Epithelial cell of esophagus (primary cell): ENCODE measurements at regions not wholly inside any gene's neighbourhood (a gene's known extent, or its start where the extent isn't known, plus 50 kb on each side); places are given as distances from the start of the nearest gene placed in this dataset.

ENCODE experiments used
- DNase-seq: peaks from one replicate; pipeline ENCODE4 v3.0.0; 2010; ENCODE audit warnings: low read depth
- H3K4me3 ChIP-seq: 2 replicates; pipeline ENCODE4 v1.5.1; 2011; ENCODE audit warnings: mild to moderate bottlenecking, low read length, control low read depth
- CTCF ChIP-seq: IDR thresholded peaks from 2 replicates; pipeline ENCODE4 v1.5.1; 2011; ENCODE audit warnings: low read depth, mild to moderate bottlenecking, low read length, control low read depth, inconsistent platforms; ENCODE audit not compliant: insufficient read depth; ENCODE audit errors: missing control alignments

- TF ChIP-seq CTCF = no peak
- no peak overlapping the region for H3K4me3 ChIP-seq
- no peak for DNase-seq
These were observed 311.5 kb downstream of the RFC3 start for GRCh38 chr13:34129436-34129835.

GRCh38 chr13:34137200-34137599 is 319.3 kb downstream of the RFC3 start:
- no peak for TF ChIP-seq CTCF
- no peak for DNase-seq
- H3K4me3 ChIP-seq = no peak overlapping the region

GRCh38 chr13:34139660-34140227 is 321.8 kb downstream of the RFC3 start:
- no peak overlapping the region for H3K4me3 ChIP-seq
- DNase-seq = no peak
- no peak for TF ChIP-seq CTCF

GRCh38 chr13:34143637-34144036 is 325.7 kb downstream of the RFC3 start:
- TF ChIP-seq CTCF = peak; percentile 37
- no peak overlapping the region for H3K4me3 ChIP-seq
- peak; percentile 37 for DNase-seq

- no peak for TF ChIP-seq CTCF
- no peak overlapping the region for H3K4me3 ChIP-seq
- no peak for DNase-seq
These were observed 326.2 kb downstream of the RFC3 start for GRCh38 chr13:34144142-34144541.

- no peak overlapping the region for H3K4me3 ChIP-seq
- DNase-seq = no peak
- TF ChIP-seq CTCF = no peak
These were observed 327.1 kb downstream of the RFC3 start for GRCh38 chr13:34145061-34145460.

GRCh38 chr13:34148359-34148758 is 330.4 kb downstream of the RFC3 start:
- no peak for DNase-seq
- H3K4me3 ChIP-seq = no peak overlapping the region
- no peak for TF ChIP-seq CTCF
